GM12878 (cell line): ENCODE measurements at regions not wholly inside any gene's neighbourhood (a gene's known extent, or its start where the extent isn't known, plus 50 kb on each side); places are given as distances from the start of the nearest gene placed in this dataset.

Source experiments
- EZH2 ChIP-seq: IDR thresholded peaks from 2 replicates; pipeline ENCODE4 v1.6.1; 2012; ENCODE audit warnings: low read depth, mild to moderate bottlenecking, control low read depth, inconsistent platforms, low read length, borderline replicate concordance; ENCODE audit not compliant: control insufficient read depth
- PAX8 ChIP-seq: fragments of 450-650 bp; IDR thresholded peaks from 2 replicates; pipeline ENCODE4 v1.6.1; 2017; ENCODE audit warnings: mild to moderate bottlenecking, moderate library complexity
- TF ChIP-seq, protein P1 (sequence below), 3 experiments: IDR thresholded peaks in 2 of 3; conservative IDR thresholded peaks in 1 of 3; 2 replicates each; pipeline ENCODE4 v1.5.1; 2011; ENCODE audit warnings: low read depth in 3 of 3, low read length in 3 of 3, mild to moderate bottlenecking in 3 of 3, control low read depth in 2 of 3, moderate library complexity in 2 of 3, inconsistent platforms in 1 of 3, mixed read lengths in 1 of 3; ENCODE audit not compliant: control insufficient read depth in 2 of 3, insufficient read depth in 1 of 3; ENCODE audit errors: extremely low read depth in 1 of 3

DNA sequence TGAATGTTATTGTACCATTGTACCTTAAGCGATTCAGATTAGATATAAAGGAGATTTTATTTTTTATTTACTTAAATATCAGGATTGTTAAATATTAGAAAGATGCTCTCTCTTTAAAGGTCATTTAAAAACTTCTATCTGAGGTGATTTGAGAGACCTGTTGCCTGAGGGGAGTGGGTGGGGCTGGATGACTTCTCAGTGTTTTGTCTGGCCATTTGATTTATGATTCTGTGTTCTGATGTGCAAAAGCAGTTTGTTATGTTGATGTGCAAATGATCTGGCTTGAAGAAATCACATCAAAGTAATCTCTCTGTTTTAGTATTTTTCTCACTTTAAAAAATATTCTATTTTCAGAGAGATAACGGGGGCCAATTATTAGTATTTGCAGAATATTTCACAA, 370.8 kb downstream of the NUP35 start:
- TF ChIP-seq, protein P1, sequence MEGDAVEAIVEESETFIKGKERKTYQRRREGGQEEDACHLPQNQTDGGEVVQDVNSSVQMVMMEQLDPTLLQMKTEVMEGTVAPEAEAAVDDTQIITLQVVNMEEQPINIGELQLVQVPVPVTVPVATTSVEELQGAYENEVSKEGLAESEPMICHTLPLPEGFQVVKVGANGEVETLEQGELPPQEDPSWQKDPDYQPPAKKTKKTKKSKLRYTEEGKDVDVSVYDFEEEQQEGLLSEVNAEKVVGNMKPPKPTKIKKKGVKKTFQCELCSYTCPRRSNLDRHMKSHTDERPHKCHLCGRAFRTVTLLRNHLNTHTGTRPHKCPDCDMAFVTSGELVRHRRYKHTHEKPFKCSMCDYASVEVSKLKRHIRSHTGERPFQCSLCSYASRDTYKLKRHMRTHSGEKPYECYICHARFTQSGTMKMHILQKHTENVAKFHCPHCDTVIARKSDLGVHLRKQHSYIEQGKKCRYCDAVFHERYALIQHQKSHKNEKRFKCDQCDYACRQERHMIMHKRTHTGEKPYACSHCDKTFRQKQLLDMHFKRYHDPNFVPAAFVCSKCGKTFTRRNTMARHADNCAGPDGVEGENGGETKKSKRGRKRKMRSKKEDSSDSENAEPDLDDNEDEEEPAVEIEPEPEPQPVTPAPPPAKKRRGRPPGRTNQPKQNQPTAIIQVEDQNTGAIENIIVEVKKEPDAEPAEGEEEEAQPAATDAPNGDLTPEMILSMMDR (IDR thresholded peaks at IDR 0.05 in 2 of 3, conservative IDR thresholded peaks at IDR 0.05 in 1 of 3; ENCODE audit: control insufficient read depth in 2 of 3, extremely low read depth in 1 of 3, insufficient read depth in 1 of 3, low read depth in 3 of 3, low read length in 3 of 3) = no peak
- TF ChIP-seq EZH2 (no peak), PAX8 (no peak)
